Panc1 (cell line): ENCODE measurements at regions not wholly inside any gene's neighbourhood (a gene's known extent, or its start where the extent isn't known, plus 50 kb on each side); places are given as distances from the start of the nearest gene placed in this dataset.

Source experiments
- ATAC-seq: fragments of 200-7000 bp; cut with Tn5 transposase; 2 replicates; pipeline ENCODE4 v1.9.1; 2020; ENCODE audit warnings: mild to moderate bottlenecking, moderate library complexity
- BruUV-seq: library from RNA; stranded (reverse); fragments of 400-500 nt; replicated peaks from 2 replicates; lab custom pipeline; 2021; lab: Mats Ljungman, UMichigan
- CTCF ChIA-PET: fragments of 300-600 bp; sonication (Branson Sonifier 250); formaldehyde crosslinking; loops from one replicate; lab custom pipeline; 2022; ENCODE audit warnings: antibody characterized with exemption; lab: Charles Lee
- POLR2A ChIA-PET: fragments of 300-600 bp; sonication (Branson Sonifier 250); formaldehyde crosslinking; loops from one replicate; lab custom pipeline; 2022; ENCODE audit warnings: antibody characterized with exemption; lab: Charles Lee
- DNase-seq: peaks from one replicate; pipeline ENCODE4 v3.0.0-alpha.2; 2010; ENCODE audit warnings: low read depth, low spot score
- H3K27ac ChIP-seq: 2 replicates; pipeline ENCODE4 v1.5.1; 2011; ENCODE audit warnings: mild to moderate bottlenecking, low read length, inconsistent platforms
- H3K27me3 ChIP-seq: fragments of 200-500 bp; sonication (Bioruptor generic); 2 replicates; pipeline ENCODE4 v1.6.0; 2014; ENCODE audit warnings: low read length, inconsistent platforms; ENCODE audit not compliant: control insufficient read depth, insufficient read depth
- H3K36me3 ChIP-seq: fragments of 200-500 bp; sonication (Bioruptor generic); 2 replicates; pipeline ENCODE4 v1.5.1; 2014; ENCODE audit warnings: inconsistent platforms, mild to moderate bottlenecking, low read length, moderate library complexity; ENCODE audit not compliant: control insufficient read depth, insufficient read depth
- H3K4me1 ChIP-seq: 2 replicates; pipeline ENCODE4 v1.5.1; 2011; ENCODE audit warnings: inconsistent platforms, mild to moderate bottlenecking, low read length, moderate library complexity; ENCODE audit not compliant: control insufficient read depth, insufficient read depth
- H3K4me3 ChIP-seq, 2 experiments: 2 replicates each; pipeline ENCODE4 v1.5.1; 2011 to 2012; ENCODE audit warnings: low read depth in 2 of 2, low read length in 2 of 2, mild to moderate bottlenecking in 2 of 2, inconsistent platforms in 1 of 2, moderate library complexity in 1 of 2
- H3K9me3 ChIP-seq: fragments of 200-500 bp; sonication (Bioruptor generic); 2 replicates; pipeline ENCODE4 v1.5.1; 2014; ENCODE audit warnings: low read depth, mild to moderate bottlenecking, inconsistent platforms, low read length, moderate library complexity; ENCODE audit not compliant: control insufficient read depth, insufficient read depth
- POLR2AphosphoS5 ChIP-seq: IDR thresholded peaks from 2 replicates; pipeline ENCODE4 v1.6.1; 2012; ENCODE audit warnings: mild to moderate bottlenecking, low read depth, low read length, moderate library complexity
- SIN3A ChIP-seq: IDR thresholded peaks from 2 replicates; pipeline ENCODE4 v1.6.1; 2012; ENCODE audit warnings: low read depth, mild to moderate bottlenecking, low read length, moderate library complexity, borderline replicate concordance; ENCODE audit not compliant: insufficient read depth
- TCF7L2 ChIP-seq: IDR thresholded peaks from 2 replicates; pipeline ENCODE4 v1.6.1; 2011; ENCODE audit warnings: mild to moderate bottlenecking, low read depth, low read length, inconsistent platforms
- in situ Hi-C: cut with HindIII; loops from 2 replicates; pipeline ENCODE4 v1.10.0; 2016; ENCODE audit warnings: low sequenced_read_pairs, low pct_unique_long_range_greater_than_20kb
- intact Hi-C: fragments of 100-400 bp; cut with micrococcal nuclease; formaldehyde crosslinking; loops from one replicate; pipeline ENCODE4 v1.10.0; 2022; ENCODE audit not compliant: unreplicated experiment
- TF ChIP-seq, protein P1 (sequence below), 2 experiments: IDR thresholded peaks; 2 replicates each; pipeline ENCODE4 v1.6.1; 2011 to 2012; ENCODE audit warnings: low read depth in 2 of 2, control low read depth in 1 of 2, low read length in 1 of 2, mild to moderate bottlenecking in 1 of 2, moderate library complexity in 1 of 2; ENCODE audit not compliant: insufficient read depth in 1 of 2
- TF ChIP-seq, protein P2 (sequence below): fragments of 450-650 bp; IDR thresholded peaks from 2 replicates; pipeline ENCODE4 v1.5.1; 2017; ENCODE audit warnings: mild to moderate bottlenecking

DNA sequence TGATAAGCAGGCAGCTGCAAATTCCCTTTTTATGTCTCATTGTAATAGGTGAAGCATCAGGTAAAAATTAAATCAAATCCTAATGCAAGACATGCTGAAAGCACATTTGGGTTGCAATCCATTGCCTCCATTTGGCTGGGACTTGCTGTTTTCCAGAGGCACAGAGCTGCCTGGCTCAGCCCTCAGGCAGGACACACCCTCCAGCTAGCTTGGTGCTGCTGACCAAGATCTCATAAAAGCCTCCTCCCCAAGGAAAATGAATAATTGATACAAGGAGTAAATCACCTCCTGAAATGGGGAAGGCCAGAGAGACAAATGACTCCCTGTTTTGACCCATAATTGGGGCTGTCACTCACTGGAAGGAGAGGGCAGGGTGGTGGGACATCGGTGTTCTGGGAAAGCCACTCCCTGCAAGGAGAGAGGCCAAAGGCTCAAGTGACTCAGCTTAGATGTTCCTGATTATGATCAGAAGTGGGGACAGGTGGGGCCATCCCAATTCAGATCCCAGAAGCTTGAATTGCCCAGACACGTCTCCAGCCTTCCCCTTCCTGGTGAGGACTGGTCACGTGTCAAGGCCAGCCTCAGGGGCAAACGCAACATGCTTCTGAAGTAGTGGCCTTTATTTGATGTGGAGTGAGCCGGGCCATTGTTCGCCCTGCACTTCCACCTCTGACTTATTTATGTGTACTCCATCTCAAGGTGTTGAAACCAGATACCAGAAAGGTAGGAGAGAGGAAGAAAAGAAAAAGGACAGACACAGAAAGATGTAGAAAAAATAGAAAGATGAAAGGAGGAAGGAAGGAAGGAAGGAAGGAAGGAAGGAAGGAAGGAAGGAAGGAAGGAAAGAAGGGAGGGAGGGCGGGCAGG, 773.7 kb downstream of the BCL11B start:
- BruUV-seq: no TSS peak
- no peak for DNase-seq
- Histone ChIP-seq H3K36me3 (no peaks in the 10 kb centered on the region), H3K4me3 (no peak overlapping the region), H3K4me1 (no peaks in the 10 kb centered on the region), H3K27ac (no peak overlapping the region), H3K9me3 (no peaks in the 10 kb centered on the region), H3K27me3 (no peaks in the 10 kb centered on the region)
- intact Hi-C loops: no loop called here
- ATAC-seq: no peak
- TF ChIP-seq POLR2AphosphoS5 (no peak), TCF7L2 (no peak), SIN3A (no peak)
- TF ChIP-seq, protein P1, sequence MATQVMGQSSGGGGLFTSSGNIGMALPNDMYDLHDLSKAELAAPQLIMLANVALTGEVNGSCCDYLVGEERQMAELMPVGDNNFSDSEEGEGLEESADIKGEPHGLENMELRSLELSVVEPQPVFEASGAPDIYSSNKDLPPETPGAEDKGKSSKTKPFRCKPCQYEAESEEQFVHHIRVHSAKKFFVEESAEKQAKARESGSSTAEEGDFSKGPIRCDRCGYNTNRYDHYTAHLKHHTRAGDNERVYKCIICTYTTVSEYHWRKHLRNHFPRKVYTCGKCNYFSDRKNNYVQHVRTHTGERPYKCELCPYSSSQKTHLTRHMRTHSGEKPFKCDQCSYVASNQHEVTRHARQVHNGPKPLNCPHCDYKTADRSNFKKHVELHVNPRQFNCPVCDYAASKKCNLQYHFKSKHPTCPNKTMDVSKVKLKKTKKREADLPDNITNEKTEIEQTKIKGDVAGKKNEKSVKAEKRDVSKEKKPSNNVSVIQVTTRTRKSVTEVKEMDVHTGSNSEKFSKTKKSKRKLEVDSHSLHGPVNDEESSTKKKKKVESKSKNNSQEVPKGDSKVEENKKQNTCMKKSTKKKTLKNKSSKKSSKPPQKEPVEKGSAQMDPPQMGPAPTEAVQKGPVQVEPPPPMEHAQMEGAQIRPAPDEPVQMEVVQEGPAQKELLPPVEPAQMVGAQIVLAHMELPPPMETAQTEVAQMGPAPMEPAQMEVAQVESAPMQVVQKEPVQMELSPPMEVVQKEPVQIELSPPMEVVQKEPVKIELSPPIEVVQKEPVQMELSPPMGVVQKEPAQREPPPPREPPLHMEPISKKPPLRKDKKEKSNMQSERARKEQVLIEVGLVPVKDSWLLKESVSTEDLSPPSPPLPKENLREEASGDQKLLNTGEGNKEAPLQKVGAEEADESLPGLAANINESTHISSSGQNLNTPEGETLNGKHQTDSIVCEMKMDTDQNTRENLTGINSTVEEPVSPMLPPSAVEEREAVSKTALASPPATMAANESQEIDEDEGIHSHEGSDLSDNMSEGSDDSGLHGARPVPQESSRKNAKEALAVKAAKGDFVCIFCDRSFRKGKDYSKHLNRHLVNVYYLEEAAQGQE (IDR thresholded peaks at IDR 0.05; ENCODE audit: insufficient read depth in 1 of 2, low read depth in 2 of 2, low read length in 1 of 2): no peak
- TF ChIP-seq, protein P2, sequence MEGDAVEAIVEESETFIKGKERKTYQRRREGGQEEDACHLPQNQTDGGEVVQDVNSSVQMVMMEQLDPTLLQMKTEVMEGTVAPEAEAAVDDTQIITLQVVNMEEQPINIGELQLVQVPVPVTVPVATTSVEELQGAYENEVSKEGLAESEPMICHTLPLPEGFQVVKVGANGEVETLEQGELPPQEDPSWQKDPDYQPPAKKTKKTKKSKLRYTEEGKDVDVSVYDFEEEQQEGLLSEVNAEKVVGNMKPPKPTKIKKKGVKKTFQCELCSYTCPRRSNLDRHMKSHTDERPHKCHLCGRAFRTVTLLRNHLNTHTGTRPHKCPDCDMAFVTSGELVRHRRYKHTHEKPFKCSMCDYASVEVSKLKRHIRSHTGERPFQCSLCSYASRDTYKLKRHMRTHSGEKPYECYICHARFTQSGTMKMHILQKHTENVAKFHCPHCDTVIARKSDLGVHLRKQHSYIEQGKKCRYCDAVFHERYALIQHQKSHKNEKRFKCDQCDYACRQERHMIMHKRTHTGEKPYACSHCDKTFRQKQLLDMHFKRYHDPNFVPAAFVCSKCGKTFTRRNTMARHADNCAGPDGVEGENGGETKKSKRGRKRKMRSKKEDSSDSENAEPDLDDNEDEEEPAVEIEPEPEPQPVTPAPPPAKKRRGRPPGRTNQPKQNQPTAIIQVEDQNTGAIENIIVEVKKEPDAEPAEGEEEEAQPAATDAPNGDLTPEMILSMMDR: no peak
- in situ Hi-C loops: no loop called here
- ChIA-PET POLR2A (no interaction called here), CTCF (no interaction called here)

DNA sequence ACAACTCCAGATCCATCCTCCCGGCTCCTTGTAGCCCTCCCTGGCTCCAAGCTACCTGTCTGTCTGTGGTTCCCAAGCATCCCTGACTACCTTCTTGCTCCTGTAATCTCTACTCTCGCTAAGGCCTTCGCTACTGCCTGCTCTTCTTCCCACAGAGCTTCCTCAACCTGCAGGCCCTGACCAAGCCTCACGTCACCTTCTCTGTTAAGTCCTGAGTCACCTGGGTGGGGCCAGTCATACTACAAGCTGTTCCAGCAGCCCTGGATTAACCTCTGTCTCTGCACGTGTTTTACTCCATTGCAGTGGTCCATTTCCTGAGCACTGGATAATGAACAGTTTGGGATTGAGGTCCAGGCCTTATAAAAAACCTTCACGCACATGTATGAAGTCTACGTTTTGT, 770.7 kb downstream of the BCL11B start:
- Histone ChIP-seq H3K9me3 (no peaks in the 10 kb centered on the region), H3K4me3 (no peak overlapping the region), H3K27me3 (no peaks in the 10 kb centered on the region), H3K27ac (no peak overlapping the region), H3K36me3 (no peaks in the 10 kb centered on the region), H3K4me1 (no peaks in the 10 kb centered on the region)
- in situ Hi-C loops (no loop called here), intact Hi-C loops (no loop called here)
- ATAC-seq (no peak), DNase-seq (no peak)
- POLR2A ChIA-PET: no interaction called here
- TF ChIP-seq TCF7L2: no peak
- TF ChIP-seq POLR2AphosphoS5: no peak
- TF ChIP-seq, protein P2: no peak
- TF ChIP-seq, protein P1 (IDR thresholded peaks at IDR 0.05; ENCODE audit: insufficient read depth in 1 of 2, low read depth in 2 of 2, low read length in 1 of 2): no peak
- TF ChIP-seq SIN3A: no peak
- no TSS peak for BruUV-seq
- CTCF ChIA-PET: no interaction called here
